Stimulated activated CD8-positive, alpha-beta memory T cell treated with anti-CD3 and anti-CD28 coated beads, Interleukin-4, amount 100 ng/mL, for 48 hours (primary cell): ENCODE measurements at regions not wholly inside any gene's neighbourhood (a gene's known extent, or its start where the extent isn't known, plus 50 kb on each side); places are given as distances from the start of the nearest gene placed in this dataset.

ENCODE experiments used
- DNase-seq: peaks from one replicate; pipeline ENCODE4 v3.0.0-alpha.2; 2020

GRCh38 chr3:18076301-18076700 lies 333.9 kb upstream of the TBC1D5 start:
- no peak for DNase-seq

DNA sequence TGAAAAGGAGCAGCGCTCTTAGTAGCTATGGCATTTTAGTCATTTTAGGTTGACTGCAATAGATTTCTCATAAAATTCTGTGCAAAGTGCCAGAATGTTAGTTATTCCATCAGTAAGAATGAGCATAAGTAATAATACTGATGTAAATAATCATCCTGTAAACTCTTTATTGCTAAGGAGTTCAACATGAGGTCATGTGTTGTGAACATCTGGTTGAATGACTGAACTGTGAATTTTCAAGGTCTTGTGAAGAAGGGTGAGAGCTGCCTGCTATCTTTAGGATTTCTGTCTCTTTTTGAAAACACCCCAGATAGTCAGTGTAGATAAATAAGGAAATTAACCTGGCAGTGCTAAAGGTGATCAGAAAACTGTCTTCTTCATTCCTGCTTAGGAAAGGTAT lies 333.4 kb upstream of the TBC1D5 start:
- DNase-seq = no peak

DNA sequence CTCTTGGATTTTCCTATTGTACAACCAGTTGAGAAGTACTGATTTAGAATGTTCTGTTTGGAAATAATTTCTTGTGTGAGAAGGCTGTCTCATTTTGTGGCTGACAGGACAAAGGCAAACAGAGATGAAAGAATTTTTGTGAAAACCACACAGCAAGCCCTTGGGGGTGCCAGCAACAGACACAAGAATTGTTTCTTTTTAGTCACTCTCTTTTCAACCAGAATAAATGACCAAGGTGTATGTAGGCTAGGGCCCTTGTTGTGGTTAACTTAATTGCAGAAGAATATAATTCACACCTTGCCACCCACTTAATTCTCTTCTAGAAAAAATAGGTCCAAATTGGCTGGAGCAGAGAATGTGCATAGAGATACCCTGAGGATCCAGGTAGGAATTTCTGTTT lies 329.4 kb upstream of the TBC1D5 start:
- no peak for DNase-seq

- no peak for DNase-seq
These were observed 328.5 kb upstream of the TBC1D5 start for GRCh38 chr3:18070944-18071343.

GRCh38 chr3:18070231-18070630 lies 327.8 kb upstream of the TBC1D5 start:
- no peak for DNase-seq

DNA sequence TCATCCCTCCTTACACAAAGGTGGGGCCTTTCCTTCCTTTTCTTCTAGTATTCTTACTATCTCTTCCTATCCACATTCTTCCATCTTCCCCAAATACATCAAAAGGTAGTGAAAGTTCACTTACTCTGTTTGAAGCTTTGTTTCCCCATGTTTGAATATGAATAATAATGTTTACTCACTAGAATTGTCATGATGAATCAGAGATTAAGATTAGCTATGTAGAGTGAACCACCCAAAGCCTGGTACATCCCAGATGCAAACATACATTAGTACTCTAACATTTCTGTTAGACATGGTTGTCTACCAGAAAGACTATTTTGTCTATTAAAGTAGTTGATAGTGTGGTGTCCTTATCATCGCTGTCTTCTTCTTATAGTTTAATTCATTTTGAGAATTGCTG lies 327.1 kb upstream of the TBC1D5 start:
- no peak for DNase-seq

DNA sequence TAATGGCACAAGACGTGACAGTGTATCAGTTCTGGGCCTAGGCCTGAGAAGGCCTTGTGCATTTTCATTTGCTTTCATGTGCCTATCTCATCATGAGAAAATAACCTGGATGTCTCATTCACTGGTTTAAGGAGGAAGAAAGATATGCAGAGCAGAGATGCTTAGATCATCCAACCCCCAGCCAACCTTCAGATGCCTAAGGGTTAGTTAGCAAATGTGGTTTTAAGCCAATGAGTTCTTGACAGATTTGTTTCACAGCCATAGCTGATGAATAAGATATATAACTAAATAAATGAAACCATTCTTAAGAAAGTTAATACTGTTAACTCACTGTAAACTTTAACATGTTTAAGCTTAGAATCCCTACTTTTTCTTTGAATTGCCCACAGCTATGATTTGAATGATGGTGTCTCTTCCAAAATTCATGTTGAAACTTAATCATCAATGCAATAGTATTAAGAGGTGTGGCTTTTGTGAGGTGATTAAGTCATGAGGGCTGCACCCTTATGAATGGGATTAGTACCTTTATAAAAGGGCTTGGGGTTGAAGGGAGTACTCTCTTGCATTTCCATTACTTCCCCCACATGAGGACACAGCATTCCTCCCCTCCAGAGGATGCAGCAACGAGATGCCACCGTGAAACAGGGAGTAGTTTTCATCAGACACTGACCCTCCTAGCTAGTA lies 324.6 kb upstream of the TBC1D5 start:
- no peak for DNase-seq

- no peak for DNase-seq
These were observed 322.2 kb upstream of the TBC1D5 start for GRCh38 chr3:18064586-18064985.

- DNase-seq = no peak
These were observed 320.2 kb upstream of the TBC1D5 start for GRCh38 chr3:18062657-18063025.

DNA sequence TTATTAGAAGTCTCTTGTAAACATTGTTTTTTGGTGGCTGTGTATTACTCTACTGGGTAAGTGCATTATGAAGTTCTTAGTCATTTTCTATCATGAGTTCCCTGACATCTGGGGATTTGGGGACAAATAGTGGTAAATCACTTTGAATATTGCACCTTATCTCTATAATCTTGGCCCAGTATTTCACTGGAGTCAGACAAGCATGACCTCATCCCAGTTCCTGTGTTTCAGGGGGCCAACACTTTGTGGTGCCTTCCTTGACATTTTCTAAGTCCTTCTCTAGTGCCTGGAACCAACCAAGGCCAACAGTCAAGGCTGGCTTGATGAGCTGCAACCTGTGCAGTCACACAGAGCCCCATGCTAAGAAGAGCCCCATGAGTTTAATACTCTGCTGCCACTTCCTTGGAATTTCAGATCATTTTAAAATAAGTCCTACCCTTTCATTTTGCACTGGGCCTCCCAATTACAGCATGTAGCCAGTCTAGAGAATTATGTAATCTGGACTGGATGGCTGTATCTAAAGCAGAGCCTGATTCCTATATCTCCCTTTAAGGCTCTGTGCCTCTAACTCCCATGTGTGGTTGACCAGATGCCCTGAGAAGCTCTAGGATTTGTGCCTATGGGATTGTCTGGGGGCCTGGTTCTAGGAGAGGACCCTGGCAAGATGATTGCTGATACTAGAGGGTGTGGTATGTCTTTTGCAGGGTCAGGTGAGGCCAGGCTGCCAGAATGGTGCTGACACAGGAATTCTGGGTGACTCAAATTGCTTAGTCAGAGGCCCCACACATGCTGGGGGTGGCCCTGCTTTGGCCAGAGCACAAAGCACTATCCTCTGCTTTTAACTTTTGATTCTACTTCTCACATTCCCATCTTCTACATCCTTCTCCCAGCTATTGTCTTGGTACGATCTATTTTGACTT lies 319.6 kb upstream of the TBC1D5 start:
- no peak for DNase-seq

- no peak for DNase-seq
These were observed 316.2 kb upstream of the TBC1D5 start for GRCh38 chr3:18058666-18059065.

- no peak for DNase-seq
These were observed 315.1 kb upstream of the TBC1D5 start for GRCh38 chr3:18057471-18058091.

DNA sequence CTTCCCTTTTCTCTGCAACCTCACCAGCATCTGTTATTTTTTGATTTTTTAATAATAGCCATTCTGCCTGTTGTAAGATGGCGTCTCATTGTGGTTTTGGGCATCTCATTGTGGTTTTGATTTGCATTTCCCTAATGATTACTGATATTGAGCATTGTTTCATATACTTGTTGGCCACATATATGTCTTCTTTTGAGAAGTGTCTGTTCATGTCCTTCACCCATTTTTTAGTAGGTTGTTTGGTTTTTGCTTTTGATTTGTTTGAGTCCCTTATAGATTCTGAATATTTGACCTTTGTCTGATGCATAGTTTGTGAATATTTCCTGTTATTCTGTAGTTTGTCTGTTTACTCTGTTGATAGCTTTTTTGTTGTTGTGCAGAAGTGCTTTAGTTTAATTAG lies 312.2 kb upstream of the TBC1D5 start:
- no peak for DNase-seq

- DNase-seq = no peak
These were observed 308.9 kb upstream of the TBC1D5 start for GRCh38 chr3:18051306-18051705.

GRCh38 chr3:18049096-18049495 lies 306.7 kb upstream of the TBC1D5 start:
- no peak for DNase-seq

GRCh38 chr3:18047052-18047451 lies 304.6 kb upstream of the TBC1D5 start:
- no peak for DNase-seq

GRCh38 chr3:18046131-18046915 lies 303.9 kb upstream of the TBC1D5 start:
- DNase-seq = no peak

- no peak for DNase-seq
These were observed 302.8 kb upstream of the TBC1D5 start for GRCh38 chr3:18044971-18045880.

DNA sequence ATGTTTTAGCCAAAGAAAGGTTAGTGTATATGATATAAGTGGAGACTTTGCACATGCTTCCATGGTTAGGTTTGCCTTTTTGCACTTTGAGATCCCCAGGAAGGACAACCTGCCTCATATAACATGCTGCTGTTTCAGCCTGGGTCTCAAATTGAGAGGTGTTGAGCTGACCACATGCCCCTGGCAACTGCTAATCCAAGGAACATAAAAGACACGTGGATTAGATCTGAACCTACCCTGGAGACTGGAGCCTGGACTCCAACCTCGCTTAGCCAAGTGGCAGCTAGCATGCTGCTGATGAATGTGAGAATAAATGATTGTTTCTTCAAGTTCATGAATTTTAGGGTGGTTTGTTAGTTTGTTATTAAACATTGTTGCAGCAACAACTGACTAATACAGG lies 301.8 kb upstream of the TBC1D5 start:
- no peak for DNase-seq

- no peak for DNase-seq
These were observed 294.0 kb upstream of the TBC1D5 start for GRCh38 chr3:18036450-18036815.

DNA sequence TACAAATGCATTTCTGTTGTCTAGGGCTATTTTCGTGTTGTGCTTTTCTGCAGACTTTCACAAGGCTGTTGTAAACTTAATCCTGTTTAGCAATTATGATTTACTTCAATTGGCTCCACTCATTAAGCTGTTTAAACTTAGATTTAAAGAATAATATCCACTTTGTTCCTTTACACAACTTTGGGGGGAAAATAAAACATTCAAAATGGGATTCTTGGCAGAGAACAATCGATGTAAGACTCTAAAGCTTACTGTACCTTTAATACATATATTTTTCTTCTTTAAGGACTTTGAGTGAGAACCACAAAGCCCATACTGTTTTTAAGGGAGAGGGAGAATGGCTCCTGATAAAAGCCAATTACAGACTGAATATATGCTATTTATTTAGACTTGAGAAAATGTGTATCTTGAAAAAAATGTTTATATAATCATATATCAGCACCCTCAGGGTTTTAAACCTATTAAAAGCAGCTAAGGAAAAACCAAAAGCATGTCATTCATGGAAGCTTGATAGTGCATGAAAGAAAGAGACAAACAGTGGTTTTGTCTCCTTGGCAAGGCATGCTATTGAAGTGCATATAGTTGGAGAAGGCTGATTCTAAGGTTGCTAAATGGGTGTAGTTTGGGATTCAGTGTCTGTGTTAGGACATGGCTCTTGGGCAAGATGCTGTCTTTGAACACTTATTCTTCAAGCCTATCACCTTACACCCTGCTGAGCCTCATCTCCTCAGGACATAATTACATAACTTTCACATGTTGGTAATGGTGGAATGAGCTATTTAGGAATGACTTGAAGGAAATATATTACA lies 293.4 kb upstream of the TBC1D5 start:
- no peak for DNase-seq
